ENCODE measurements at regions not wholly inside any gene's neighbourhood (a gene's known extent, or its start where the extent isn't known, plus 50 kb on each side); places are given as distances from the start of the nearest gene placed in this dataset.

DNA sequence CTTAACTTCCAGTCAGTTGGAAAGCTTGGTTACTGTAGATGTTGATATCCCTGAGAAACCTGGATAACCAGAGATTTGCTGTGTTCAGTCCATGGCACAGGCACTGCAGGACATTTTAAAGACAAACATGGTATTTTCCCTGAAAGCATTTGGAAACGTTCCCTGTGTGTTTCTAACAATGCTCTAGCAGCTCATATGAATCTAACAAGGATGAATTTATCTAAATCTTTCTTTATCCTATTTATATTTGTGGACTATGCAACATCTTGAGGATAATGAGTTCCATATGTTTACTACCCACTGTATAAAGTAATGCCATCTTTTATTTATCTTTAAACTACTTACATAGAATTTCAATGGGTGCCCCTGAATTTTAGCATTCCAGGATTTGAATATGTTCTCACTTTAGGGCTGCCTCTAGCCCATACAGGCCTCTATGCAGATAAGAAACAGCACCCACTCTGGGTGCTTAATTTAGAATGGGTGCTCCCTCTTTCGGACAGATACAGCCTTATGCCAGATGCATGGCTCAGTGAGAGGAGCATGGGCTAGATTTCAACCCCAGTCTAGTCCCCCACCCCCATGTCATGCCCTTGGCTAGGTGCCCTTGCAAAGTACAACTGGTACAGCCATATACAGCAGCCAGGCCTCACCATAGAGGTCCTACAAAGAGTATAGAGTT is 50.6 kb upstream of the NEMP2 start:
- TF ChIP-seq CTCF (tag by site-specific recombination; IDR thresholded peaks at IDR 0.05) (no peak), GLI2 (tag by site-specific recombination; IDR thresholded peaks at IDR 0.05; ENCODE audit: borderline replicate concordance, low read depth) (no peak), ZNF274 (IDR thresholded peaks at IDR 0.05; ENCODE audit: low read length) (no peak), ZNF274 (tag by site-specific recombination; IDR thresholded peaks at IDR 0.05; ENCODE audit: borderline replicate concordance) (no peak), OVOL3 (tag by site-specific recombination; IDR thresholded peaks at IDR 0.05) (no peak), ZNF202 (tag by site-specific recombination; IDR thresholded peaks at IDR 0.05; ENCODE audit: borderline replicate concordance) (no peak), ZNF16 (tag by site-specific recombination; IDR thresholded peaks at IDR 0.05; ENCODE audit: low read depth) (no peak)

All from HEK293 (cell line).